SW 1271 (cell line): ENCODE measurements at regions not wholly inside any gene's neighbourhood (a gene's known extent, or its start where the extent isn't known, plus 50 kb on each side); places are given as distances from the start of the nearest gene placed in this dataset.
"Not testable (repeated sequence)": the region's sequence is repeated elsewhere in the genome, so short reads cannot be mapped to it uniquely, and the experiment has no call there.

Experiments used
- DNase-seq, 2 experiments: peaks; one replicate each; lab custom pipeline; 2025; lab: John Stamatoyannopoulos, UW

DNA sequence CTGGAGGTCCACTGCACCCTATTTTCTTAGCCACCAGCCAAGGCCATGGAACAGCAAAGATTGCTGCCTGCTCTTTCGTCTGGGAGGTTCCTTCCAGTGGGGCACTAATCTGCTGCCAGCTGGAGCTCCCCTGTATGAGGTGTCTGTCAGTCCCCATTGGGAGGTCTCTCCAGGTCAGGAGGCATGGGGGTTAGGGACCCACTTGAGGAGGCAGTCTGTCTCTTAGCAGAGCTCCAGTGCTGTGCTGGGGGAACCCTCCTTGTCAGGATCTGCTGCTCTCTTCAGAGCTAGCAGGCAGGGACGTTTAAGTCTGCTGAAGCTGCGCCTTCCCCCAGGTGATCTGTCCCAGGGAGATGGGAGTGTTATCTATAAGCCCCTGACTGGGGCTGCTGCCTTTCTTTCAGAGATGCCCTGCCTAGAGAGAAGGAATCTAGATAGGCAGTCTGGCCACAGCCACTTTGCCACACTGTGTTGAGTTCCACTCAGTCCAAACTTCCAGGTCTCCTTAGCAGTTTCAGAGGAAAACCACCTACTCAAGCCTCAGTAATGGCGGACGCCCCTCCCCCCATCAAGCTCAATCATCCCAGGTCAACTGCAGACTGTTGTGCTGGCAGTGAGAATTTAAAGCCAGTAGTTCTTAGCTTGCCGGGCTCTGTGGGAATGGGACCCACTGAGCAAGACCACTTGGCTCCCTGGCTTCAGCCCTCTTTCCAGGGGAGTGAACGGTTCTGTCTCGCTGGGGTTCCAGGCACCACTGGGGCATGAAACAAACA lies 317.7 kb downstream of the LRRC70 start:
- no peak for DNase-seq

DNA sequence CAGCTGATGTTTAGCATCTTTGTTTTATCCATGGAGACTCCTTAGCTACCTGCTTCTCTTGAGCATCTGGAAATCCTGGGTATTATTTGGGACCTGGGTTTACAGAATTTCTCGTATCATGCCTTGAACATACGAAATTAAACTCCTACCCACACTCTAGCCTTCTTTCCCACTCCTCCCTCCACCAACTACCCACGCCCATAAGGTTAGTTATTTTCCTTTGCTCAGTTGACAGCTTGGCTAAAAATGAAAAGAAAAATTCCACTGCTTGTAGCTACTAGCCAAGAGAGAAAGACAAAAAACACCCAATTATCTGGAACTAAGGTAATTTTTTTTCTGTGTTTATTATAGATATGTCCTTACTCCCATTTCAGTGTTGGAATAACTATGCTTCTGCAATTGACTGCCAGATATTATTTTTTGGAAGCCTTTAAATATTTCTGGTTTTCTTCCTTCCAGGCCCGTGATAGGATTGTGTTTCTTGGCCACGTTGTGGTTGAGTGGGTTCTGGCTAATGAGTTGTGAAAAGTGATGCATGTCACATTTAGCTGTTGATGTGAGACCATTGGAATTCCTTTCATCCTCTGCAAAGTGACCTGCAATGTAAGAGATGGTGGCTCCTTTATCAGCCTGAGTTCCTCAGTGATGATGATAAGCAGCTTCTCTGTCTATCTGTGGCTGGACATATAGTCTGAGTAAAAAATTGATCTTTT lies 308.1 kb downstream of the LRRC70 start:
- no peak for DNase-seq

DNA sequence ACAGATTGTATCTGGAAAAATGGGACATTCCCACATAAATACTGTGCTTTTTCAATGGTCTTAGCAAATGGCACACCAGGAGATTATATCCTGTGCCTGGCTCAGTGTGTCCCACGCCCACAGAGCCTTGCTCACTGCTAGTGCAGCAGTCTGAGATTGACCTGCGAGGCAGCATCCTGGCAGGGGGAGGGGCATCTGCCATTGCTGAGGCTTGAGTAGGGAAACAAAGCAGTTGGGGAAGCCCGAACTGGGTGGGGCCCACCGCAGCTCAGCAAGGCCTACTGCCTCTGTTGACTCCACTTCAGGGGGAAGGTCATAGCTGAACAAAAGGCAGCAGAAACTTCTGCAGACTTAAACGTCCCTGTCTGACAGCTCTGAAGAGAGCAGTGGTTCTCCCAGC lies 258.7 kb downstream of the LRRC70 start:
- not testable (repeated sequence) for DNase-seq

DNA sequence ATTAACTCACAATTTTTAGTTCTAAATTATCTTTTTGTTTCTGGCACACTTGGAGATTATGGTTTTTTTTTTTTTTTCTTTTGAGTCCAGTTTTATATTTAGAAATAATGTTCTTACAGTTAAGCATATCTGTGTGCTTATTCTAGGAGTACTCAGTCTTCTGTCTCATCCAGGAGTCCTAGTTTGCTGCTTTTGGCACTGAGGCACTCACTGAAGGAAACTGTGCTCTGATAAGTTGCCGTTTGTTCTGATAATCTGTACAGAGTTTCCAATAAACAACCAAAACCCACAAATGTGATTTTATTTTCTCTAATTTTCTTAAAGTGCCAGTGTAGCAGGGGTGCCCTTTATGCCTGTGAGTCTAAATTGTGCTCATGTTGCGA lies 251.0 kb downstream of the LRRC70 start:
- DNase-seq, result no peak

DNA sequence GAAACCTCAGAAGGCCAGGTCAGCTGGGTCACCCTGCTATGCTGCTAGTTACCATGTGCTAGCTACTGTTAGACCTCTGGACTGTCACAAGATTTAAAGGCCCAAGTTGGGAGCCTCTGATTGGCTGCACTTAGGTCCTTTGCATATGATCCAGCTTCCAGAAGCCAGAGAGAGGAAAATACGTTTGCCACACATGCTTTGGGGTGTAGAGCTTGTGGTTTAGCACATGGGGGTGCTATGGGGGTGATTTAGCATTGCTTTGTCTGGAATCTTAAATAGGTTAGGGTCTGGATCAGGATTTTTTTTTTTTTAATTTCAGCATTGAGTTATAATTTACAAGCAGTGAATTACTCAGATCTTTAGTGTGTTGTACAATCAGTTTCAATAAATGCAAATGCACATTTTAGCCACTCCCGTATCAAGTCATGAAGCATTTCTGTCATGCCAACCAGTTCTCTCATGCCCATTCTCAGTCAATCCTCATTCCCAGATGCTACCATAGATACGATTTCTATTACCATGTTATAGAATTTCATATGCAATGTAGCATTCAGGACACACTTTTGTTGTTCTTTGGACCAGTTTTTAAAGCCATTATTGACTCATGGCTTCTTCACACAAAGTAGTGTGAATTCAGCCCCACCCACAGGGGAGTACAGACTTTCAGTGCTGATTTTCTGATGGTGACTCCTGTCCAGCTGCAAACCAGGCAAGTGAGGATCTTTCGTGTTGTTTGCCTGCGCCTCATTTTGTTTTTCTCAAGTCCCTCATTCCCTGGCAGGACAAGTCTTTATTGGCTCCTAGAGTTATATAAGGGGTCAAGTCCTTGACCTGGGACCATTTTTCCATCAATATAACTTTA lies 250.4 kb downstream of the LRRC70 start:
- no peak for DNase-seq

DNA sequence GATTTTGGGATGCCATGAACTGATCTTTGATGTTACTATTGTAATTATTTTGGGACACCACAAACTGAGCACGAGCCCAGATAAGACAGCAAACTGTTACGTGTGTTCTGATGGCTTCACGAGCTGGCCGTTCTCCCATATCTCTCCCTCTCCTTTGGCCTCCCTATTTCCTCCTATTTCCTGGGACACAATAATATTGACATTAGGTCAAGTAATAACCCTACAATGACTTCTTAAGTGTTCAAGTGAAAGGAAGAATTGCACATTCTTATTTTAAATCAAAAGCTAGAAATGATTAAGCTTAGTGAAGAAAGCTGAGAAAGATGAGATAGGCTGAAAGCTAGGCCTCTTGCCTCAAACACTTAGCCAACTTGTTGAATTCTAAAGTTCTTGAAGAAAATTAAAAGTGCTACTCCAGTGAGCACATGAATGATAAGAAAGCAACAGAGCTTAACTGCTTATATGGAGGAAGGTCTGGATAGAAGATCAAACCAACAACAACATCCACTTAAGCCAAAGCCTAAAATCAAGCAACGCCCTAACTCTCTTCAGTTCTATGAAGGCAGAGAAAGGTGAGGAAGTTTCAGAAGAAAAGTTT lies 247.1 kb downstream of the LRRC70 start:
- DNase-seq, result no peak

DNA sequence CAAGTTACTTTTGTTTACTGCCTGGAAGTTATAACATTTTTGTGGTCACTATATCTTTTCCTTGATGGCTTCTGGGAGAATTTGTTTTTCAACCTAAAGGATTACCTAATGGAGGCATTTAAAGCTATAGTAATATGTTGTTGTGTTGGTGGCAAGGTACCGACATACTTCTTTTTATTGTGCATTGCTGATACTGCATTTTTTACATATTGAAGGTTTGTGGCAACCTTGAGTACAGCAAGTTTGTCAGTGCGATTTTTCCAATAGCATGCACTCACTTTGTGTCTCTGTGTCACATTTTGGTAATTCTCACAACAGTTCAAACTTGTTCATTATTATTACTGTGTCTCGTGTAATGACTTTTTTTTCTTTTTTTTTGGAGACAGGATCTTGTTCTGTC lies 246.3 kb downstream of the LRRC70 start:
- DNase-seq, result no peak

DNA sequence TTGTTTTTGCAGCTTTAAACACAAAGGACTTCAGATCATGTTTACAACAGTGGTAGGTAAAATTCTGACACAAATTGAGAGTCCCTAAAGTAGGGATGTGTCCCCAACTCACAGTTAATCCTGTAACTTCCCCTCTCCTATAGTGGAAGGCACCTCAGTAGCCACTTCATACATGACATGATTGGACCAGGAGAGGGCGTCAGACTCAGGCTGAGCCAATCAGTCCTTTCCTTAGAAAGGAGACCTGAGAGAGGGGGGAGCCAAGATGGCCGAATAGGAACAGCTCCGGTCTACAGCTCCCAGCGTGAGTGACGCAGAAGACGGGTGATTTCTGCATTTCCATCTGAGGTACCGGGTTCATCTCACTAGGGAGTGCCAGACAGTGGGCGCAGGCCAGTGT lies 238.4 kb downstream of the LRRC70 start:
- not testable (repeated sequence) for DNase-seq

DNA sequence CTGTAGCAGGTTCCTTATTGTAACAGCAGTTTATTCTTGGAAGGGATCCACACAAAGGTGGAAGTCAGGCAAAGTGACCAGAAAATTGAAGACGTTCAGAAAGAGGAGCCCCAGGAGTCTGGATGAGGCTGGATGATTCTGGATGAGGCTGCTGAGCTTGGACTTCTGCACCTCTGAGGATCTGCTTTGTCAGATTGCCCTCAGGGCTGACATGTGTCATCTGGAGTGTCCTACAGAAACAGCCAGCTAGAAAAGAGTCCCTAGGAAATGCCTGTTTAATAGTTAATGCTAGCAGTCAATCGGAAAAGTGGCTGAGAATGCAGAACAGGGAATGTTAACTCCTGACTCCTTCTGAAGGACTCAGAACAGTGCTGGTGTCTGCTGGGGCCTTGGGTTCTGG lies 236.4 kb downstream of the LRRC70 start:
- no peak for DNase-seq

DNA sequence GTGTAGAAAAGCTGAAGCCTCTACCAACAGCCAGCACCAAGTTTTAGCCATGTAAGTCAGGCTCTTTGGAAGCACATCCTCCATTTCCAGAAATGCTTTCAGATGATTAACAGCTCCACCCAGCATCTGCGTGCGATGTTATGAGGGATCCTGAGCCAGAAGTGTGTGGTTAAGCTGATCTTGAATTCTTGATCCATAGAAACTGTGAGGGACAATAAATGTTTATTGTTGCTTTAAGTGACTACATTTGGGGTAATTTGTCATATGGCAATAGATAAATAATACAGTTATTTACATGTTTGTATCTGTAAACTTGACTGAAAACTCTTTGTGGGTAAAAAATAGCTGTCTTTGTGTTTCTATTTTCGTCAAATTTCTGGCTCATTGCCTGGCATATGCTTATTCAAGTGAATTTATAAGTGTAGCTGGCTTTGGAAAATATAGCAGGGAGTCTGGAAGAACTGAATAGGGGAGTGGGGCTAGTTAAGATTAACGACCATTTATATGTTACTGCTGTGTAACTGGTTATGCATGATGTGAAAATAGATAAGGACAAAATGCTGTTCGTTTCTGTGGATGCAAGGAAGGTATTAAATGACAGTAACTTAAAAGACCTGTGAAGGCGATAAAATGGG lies 234.1 kb downstream of the LRRC70 start:
- DNase-seq, result no peak

DNA sequence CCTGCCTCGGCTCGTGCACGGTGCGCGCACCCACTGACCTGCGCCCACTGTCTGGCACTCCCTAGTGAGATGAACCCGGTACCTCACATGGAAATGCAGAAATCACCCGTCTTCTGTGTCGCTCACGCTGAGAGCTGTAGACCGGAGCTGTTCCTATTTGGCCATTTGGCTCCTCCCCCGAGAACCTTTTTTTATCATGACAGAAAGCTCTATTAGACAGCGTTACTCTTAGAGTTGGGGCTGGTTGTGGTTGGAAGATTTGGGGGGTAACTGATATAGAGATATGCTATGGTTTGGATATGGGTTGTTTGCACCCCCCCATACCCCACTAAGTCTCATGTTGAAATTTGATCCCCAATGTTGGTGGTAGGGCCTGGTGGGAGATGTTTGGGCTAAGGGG lies 226.2 kb downstream of the LRRC70 start:
- DNase-seq, result not testable (repeated sequence)

DNA sequence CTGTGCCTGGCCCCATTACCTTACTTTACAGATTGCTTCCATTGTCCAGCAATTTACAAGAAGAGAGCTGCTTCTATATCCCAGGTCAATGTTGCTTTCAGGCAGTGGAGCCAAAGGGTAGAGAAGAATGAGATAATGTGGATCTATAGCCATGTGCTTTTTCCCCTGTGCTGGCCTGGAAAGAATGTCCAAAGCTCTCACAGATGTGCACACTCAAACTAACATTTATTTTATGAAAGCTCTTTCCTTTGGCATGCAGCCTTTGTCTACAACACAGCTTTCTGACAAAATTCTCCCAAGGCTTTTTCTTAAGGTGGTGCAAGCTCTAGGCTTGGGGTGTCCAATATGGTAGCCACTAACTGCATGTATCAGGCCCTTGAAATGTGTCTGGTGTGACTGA lies 217.3 kb downstream of the LRRC70 start:
- no peak for DNase-seq

DNA sequence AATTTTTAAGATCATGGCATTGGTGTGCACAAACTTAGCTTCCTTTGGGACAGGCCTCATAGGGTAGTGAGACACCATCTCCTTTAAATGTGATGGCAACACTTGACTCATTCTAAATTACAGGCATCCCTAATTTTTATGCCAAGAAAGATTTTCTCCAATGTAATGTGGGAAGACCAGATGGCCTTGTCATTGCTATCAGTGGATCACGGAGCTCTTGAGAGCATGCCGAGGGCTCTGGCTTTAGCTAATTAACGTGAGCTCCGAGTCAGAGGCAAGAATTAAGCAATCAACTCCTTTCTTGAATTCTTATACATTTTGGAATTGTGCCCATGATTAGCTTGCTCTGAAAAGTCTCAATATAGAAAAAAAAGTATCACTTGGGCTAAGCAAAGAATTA lies 215.8 kb downstream of the LRRC70 start:
- no peak for DNase-seq

DNA sequence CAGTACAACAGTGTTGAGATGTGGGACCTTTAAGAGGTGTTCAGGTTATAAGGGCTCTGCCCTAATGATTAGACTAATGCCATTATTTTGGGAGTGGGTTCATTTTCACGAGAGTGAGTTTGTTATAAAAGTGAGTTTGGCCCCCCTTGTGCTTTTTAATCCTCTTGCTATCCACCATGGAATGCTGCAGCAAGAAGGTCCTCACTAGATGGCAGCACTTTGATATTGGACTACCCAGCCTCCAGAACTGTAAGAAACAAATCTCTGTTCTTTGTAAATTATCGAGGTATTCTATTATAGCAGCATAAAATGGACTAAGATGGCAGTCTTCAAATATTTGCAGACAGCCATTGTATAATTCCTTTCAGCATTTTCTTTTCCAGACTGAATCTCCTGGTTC lies 212.4 kb downstream of the LRRC70 start:
- peak in 1 of 2 experiments; percentile 37 for DNase-seq

DNA sequence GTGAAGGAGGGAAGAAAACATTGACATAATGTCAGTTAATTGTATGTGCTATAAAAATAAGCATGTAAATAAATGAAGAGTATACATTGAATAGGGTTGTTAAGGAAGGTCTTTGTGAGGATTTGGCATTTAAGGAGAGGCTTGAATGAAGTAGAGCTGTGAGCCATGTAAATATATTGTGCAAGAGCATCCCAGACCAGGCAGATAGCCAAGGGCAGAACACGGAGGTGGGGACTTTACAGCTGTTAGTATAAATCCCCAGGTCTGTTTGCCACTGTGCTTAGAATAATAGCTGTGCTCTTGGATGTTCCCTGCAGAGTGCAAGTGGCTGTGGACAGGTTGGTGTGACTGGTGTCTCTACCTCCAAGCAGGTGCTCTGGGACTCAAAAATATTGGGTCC lies 211.7 kb downstream of the LRRC70 start:
- DNase-seq, result no peak

DNA sequence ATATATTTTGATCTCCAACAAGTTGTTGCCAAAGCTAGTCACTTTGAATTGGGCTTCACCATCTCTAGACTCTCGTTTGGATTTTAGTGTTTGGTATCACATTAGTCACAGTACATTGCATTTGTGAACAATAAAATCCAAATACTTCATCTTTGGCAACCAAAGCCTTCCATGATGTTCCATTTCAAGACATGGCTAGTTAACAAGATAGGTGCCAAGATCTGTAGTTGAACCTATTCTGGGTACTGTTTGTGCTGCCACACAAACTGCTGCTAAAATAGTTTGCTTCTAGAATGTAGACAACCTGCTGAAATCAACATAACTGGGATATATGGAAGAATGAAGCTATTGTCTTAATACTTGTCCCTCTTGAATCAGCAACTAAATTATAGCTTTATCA lies 207.5 kb downstream of the LRRC70 start:
- DNase-seq, result no peak

DNA sequence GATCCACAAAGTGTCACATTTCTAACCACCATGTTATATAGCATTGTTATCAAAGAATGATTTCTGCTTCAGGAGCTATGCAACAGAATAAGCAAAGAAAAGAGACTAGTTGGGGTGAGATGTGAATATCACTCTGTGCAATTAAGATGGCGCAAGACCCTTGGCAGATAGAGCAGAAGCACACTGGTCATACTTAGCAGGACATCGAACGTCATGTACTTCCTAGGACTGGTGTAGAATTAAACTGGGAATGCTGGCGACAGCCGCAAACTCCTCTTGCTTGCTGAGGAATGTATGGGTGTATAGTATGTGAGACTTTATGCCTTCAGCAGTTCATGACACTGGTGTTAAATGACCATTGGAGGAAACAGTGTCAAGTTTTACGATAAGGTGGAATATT lies 207.0 kb downstream of the LRRC70 start:
- no peak for DNase-seq

DNA sequence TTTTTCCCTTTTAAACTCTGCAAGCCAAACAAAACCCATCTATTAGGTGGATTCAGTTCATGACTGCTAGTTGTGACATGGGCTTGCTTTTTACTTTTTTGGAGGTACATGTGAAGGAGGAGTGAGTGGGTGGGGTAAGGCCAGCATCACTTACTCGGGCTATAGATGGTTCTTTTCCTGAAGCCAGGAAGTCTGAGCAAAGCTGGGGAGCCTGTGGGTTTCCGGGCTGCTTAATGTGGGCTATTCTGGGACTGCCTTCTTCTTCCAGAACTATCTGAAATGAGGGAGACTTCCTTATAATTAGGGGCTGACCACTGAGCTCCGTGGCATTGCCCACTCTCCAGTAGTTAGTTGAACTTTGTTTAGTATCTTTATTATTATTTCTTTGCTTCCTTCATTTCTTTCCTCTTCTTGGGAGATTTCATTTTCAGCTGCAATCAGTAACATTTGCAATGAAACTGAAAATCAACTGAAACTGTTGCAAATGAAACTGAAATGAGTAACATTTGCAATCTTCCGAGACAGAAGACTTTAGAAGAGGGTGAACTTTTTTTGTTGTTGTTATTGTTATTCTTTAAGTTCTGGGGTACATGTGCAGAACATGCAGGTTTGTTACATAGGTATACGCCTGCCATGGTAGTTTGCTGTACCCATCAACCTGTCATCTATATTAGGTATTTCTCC lies 204.9 kb downstream of the LRRC70 start:
- no peak for DNase-seq

DNA sequence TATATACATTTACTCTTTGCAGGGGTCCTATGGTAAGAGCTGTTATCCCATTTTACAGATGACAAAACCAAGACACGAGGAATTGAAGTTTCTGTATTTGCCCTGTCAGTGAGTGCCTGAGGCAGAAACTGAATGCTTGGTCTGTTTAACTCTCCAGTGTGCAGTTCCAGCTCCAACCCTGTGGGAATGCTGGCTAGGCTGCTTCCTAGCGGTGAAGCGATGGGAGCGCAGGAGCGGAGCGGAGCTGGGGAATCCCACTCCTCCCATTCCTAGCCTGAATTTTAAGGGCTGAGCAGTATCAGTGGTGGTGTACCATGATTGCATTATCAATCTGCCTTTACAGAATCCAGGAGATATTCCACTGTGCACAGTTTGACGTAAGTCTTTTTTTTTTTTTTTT lies 202.3 kb downstream of the LRRC70 start:
- DNase-seq, result no peak

DNA sequence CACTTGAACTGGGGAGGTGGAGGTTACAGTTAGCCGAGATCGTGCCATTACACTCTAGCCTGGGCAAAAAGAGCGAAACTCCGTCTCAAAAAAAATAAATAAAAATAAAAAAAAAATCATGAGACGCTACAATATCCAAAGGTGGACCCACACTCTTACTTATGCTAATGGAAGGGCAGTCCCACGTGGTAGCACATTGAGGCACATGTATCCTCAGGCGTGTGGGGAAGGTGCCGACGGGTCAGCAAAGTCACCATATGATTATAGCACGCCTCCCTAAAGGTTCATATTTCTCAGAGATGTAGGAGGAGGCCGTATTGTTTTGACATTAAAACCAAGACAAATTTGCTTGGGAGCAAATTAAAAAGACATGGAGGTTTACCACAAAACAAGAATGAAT lies 201.6 kb downstream of the LRRC70 start:
- no peak for DNase-seq

DNA sequence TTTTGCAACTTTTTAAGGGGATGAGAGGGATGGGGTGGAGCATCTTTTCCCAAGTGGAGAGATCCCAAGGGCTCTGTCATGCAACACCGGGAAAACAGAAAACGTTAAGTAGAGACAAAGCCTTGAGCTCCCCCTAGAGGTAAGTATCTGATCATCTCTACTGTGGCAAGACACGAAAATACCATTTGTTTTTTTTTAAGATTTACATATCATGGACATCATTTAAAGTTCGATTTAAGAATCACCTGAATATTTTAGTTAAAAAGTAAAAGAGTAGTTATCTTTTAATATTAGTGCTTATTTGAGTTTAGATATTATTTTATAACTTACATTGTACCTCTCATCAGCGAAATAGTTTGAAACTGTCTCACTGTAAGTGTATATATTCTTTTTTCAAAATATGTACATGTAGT lies 200.4 kb downstream of the LRRC70 start:
- peak; percentile 30 to 74 for DNase-seq
